ENCODE measurements at regions not wholly inside any gene's neighbourhood (a gene's known extent, or its start where the extent isn't known, plus 50 kb on each side); places are given as distances from the start of the nearest gene placed in this dataset.

DNA sequence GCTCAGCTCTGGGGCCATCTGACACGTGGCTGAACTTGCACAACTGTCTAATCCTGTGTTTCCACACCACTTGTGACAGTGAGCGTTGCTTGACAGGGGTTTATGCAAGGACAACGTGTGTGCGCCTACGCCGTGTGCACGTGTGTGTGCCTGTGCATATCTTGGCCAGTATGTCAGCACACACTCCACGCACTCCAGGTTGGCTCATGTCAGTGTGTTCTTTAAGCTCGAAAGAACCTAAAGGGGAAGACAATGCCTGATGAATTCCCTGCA, 85.6 kb upstream of the SALL3 start:
- ATAC-seq (ENCODE audit: low FRiP score) = no peak
- DNase-seq (ENCODE audit: low spot score) = no peak
- TF ChIP-seq, protein P1, sequence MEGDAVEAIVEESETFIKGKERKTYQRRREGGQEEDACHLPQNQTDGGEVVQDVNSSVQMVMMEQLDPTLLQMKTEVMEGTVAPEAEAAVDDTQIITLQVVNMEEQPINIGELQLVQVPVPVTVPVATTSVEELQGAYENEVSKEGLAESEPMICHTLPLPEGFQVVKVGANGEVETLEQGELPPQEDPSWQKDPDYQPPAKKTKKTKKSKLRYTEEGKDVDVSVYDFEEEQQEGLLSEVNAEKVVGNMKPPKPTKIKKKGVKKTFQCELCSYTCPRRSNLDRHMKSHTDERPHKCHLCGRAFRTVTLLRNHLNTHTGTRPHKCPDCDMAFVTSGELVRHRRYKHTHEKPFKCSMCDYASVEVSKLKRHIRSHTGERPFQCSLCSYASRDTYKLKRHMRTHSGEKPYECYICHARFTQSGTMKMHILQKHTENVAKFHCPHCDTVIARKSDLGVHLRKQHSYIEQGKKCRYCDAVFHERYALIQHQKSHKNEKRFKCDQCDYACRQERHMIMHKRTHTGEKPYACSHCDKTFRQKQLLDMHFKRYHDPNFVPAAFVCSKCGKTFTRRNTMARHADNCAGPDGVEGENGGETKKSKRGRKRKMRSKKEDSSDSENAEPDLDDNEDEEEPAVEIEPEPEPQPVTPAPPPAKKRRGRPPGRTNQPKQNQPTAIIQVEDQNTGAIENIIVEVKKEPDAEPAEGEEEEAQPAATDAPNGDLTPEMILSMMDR (IDR thresholded peaks at IDR 0.05) = no peak

DNA sequence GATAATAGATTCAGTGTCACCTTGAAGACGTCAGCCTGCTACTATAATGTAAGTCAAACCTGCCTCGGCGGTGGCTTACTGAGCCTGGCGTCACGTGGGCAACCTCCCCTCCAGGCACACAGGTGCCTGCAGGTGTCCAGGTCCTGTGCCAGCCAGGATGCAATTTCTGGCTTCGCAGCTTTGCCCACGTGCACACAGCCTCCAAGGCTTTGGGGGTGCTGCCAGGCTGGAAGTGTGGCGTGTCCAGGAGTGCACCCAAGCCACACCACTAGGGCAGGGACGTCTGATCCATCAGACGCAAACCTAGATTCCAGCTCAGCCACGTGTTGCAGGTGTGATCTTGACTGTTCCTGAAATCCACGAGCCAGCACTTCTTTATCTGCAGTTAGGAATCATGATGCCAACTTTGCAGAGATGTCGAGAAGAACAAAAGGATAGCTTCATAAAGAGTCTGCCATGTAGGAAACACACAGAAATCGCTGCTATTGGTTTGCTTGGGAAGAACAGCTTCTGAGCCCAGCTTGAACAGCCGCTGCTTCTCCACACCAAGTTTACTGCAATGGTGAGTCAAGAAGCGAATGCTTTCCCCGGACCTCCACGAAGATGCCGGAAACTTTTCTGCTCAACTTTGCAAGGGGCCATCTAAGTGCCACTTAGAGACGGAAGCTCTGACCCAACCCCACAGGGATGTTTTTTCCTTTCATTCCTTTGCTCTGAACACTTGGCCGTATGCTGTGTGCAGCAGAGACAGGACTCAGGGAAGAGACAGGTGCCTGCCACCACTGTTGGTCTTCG, 84.2 kb upstream of the SALL3 start:
- TF ChIP-seq, protein P1 (IDR thresholded peaks at IDR 0.05) = no peak
- no peak for DNase-seq (ENCODE audit: low spot score)
- no peak for ATAC-seq (ENCODE audit: low FRiP score)

DNA sequence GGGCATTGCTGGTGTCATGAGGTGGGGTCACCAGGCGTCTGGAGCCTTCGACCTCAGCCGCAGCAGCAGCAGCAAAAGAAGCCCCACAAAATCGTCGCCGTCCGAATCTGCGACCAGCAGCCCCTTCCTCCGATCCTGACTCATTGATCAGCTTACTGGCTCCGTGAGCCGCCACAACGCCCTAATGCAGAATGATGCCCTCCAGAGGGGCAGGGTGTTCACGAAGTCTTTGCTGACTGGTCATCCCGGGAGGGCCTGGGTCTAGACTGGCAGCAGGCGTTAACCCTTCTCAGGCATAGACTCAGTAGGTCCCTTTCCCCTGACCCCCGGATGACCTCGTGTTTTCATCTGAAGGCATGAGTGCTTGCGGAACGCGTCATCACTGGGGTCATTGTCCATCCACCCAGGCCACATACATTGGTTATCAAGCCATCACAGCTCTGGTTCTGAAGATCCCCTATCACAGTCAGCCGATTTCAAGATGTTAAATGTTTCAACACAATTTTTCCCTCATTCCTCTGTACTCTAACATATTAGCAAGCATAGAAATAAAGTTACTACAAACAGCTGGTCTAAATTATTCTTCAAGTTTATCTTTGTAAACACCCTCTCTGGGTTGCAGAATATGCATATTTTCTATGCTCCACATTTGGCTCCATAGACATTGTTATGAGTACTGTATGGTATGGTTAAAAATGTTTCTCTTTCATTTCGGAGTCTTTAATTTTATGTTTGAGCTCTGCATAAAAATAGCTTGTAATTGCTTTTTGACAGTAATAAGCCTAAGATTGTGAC, 83.3 kb upstream of the SALL3 start:
- DNase-seq (ENCODE audit: low spot score) = no peak
- no peak for ATAC-seq (ENCODE audit: low FRiP score)
- TF ChIP-seq, protein P1 (IDR thresholded peaks at IDR 0.05) = no peak

DNA sequence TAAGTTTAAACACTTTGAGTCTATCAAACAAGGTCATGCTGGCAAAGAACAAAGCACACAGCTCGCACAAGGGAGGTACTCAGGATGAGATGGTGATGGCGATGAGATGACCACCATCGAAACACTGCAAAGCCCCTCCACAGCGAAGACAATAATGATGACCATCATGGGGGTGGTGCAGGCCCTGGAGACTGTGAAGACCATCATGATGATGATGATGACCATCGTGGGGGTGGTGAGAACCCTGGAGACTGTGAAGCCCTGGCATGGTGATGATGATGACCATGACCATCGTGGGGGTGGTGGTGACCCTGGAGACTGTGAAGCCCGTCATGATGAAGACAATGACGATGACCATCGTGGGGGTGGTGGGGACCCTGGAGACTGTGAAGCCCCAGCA, 81.6 kb upstream of the SALL3 start:
- ATAC-seq (ENCODE audit: low FRiP score) (no peak), DNase-seq (ENCODE audit: low spot score) (no peak)
- TF ChIP-seq, protein P1 (IDR thresholded peaks at IDR 0.05) = no peak

DNA sequence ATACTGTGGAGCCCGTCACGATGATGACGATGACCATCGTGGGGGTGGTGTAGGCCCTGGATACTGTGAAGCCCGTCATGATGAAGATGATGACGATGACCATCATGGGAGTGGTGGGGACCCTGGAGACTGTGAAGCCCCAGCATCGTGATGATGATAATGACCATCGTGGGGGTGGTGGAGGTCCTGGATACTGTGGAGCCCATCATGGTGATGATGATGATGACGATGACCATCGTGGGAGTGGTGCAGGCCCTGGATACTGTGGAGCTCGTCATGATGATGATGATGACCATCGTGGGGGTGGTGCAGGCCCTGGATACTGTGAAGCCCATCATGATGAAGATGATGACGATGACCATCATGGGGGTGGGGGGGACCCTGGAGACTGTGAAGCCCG, 81.0 kb upstream of the SALL3 start:
- ATAC-seq (ENCODE audit: low FRiP score) = no peak
- TF ChIP-seq, protein P1 (IDR thresholded peaks at IDR 0.05) = no peak
- no peak for DNase-seq (ENCODE audit: low spot score)

DNA sequence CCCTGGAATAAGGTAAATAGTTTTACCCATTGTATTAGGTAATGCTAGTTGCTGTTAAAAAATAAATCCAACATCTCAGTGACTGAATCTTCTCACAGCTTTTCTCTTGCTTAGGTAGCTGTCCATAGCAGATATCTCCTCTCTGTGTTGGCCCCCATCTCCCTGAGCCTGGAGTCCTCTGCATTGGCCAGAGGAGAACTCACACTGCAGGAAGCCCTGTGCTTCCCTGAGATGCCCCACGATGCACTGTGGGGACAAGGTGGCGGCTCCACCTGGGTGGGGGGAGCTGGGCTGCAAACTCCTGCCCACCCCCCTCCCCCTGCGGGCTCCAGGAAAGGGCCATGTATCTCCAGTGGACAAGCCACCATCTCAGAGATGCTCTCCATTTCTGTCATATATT, 80.4 kb upstream of the SALL3 start:
- TF ChIP-seq, protein P1 (IDR thresholded peaks at IDR 0.05) = no peak
- DNase-seq (ENCODE audit: low spot score) (no peak), ATAC-seq (ENCODE audit: low FRiP score) (no peak)

All from omental fat pad (tissue), 3 donors.